Adrenal gland (tissue), 9 donors: ENCODE measurements at regions not wholly inside any gene's neighbourhood (a gene's known extent, or its start where the extent isn't known, plus 50 kb on each side); places are given as distances from the start of the nearest gene placed in this dataset.

ENCODE experiments used
- DNase-seq, 7 donors: peaks; one replicate each; pipeline ENCODE4 v3.0.0-alpha.2; 2019 to 2020
- H3K27ac ChIP-seq, 5 donors: fragments of 200-600 bp; sonication (generic) in 4 of 5; 1 replicate in 3 of 5; 2 replicates in 2 of 5; pipeline versions ENCODE4 v1.5.1 to v1.8.0; 2016 to 2020; ENCODE audit warnings: mild to moderate bottlenecking in 1 of 5
- H3K27me3 ChIP-seq: fragments of 200-600 bp; 2 replicates; pipeline ENCODE4 v1.8.0; 2021
- H3K36me3 ChIP-seq, 2 donors: fragments of 200-600 bp; replicated peaks in 1 of 2; 1 replicate in 1 of 2; 2 replicates in 1 of 2; pipeline versions ENCODE4 v1.5.1 to v1.8.0; 2018 to 2022
- H3K4me1 ChIP-seq, 2 donors: fragments of 200-600 bp; replicated peaks in 1 of 2; 1 replicate in 1 of 2; 2 replicates in 1 of 2; pipeline versions ENCODE4 v1.5.1 to v1.8.0; 2018 to 2021
- H3K4me3 ChIP-seq, 4 donors: fragments of 200-600 bp; sonication (generic) in 3 of 4; one replicate each; pipeline ENCODE4 v1.5.1; 2016 to 2018
- H3K9me3 ChIP-seq, 3 donors: fragments of 200-600 bp; sonication (generic) in 1 of 3; replicated peaks in 1 of 3; 1 replicate in 2 of 3; 2 replicates in 1 of 3; pipeline versions ENCODE4 v1.5.1 to v1.8.0; 2016 to 2021
- POLR2A ChIP-seq, 2 donors: fragments of 450-650 bp; IDR thresholded peaks; one replicate each; pipeline ENCODE4 v1.6.1; 2017; ENCODE audit warnings: antibody characterized with exemption in 2 of 2, mild to moderate bottlenecking in 2 of 2, moderate library complexity in 1 of 2
- WGBS, 4 donors: extraction: QIAGEN DNeasy Blood & Tissue Kit in 2 of 4; methylation state at CpG; one replicate each; pipeline versions ENCODE4 v1.1.5 to v1.1.7; 2013 to 2017; 5-methylcytosine and 5-hydroxymethylcytosine counted together
- intact Hi-C, 2 donors: fragments of 100-400 bp; cut with DNase I; formaldehyde crosslinking; loops; one replicate each; pipeline versions ENCODE4 v1.14.1 to v1.15.0; 2022 to 2023
- TF ChIP-seq, protein P1 (sequence below), 6 experiments: fragments of 450-650 bp in 4 of 6; fragments of 200-600 bp in 2 of 6; sonication (generic) in 1 of 6; IDR thresholded peaks; 1 replicate in 5 of 6; 2 replicates in 1 of 6; pipeline versions ENCODE4 v1.5.1 to v1.8.0; 2016 to 2021; ENCODE audit warnings: antibody characterized with exemption in 6 of 6, mild to moderate bottlenecking in 2 of 6, moderate library complexity in 1 of 6
- donor health status: healthy with polysubstance abuse.
- donor health status: Bipolar disorder and iron deficiency.
- donor health status: DM: yes; HTN: yes; CAD: no.
- donor health status: DM: no; HTN: no; CAD: no.
- donor health status: DM: no; HTN: no; CAD: no.

DNA sequence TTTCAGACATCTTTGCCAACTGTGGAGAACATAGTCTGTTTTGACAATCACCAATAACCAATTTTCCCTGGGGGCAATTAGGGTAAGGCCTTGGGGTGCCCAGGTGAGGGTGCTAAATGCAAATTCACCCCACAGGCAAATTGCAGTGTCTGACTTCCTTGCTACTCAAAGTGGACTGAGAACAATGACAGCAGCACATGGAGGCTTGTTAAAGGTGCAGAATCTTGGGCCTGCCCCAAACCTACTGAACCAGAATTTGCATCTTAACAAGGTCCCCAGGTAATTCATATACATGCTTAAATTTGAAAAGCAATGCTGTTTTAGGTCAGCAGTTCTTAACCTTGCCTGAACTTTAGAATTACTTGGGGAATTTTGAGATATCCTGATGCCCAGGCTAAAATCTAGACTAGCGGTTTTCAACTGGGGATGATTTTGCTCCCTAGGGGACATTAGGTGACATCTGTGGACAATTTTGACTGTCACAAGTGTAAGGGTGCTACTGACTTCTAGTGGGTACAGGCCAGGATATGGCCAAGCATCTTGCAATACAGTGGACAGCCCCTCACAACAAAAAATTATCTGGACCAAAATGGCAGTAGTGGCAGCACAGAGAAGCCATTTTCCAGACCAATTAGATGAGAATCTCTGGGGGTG, 80.2 kb upstream of the GCFC2 start:
- Histone ChIP-seq H3K9me3 (no peaks in the 10 kb centered on the region), H3K4me3 (no peak overlapping the region), H3K4me1 (no peaks in the 10 kb centered on the region), H3K27ac (no peak overlapping the region), H3K27me3 (no peaks in the 10 kb centered on the region), H3K36me3 (no peaks in the 10 kb centered on the region)
- DNase-seq = no peak
- 90 to 100% (median 96%) methylated on average over 1 of the region's 1 CpG for WGBS, 4 donors
- intact Hi-C loops = no loop called here
- TF ChIP-seq POLR2A (IDR thresholded peaks at IDR 0.05) = no peak
- TF ChIP-seq, protein P1, sequence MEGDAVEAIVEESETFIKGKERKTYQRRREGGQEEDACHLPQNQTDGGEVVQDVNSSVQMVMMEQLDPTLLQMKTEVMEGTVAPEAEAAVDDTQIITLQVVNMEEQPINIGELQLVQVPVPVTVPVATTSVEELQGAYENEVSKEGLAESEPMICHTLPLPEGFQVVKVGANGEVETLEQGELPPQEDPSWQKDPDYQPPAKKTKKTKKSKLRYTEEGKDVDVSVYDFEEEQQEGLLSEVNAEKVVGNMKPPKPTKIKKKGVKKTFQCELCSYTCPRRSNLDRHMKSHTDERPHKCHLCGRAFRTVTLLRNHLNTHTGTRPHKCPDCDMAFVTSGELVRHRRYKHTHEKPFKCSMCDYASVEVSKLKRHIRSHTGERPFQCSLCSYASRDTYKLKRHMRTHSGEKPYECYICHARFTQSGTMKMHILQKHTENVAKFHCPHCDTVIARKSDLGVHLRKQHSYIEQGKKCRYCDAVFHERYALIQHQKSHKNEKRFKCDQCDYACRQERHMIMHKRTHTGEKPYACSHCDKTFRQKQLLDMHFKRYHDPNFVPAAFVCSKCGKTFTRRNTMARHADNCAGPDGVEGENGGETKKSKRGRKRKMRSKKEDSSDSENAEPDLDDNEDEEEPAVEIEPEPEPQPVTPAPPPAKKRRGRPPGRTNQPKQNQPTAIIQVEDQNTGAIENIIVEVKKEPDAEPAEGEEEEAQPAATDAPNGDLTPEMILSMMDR (IDR thresholded peaks at IDR 0.05) = no peak

DNA sequence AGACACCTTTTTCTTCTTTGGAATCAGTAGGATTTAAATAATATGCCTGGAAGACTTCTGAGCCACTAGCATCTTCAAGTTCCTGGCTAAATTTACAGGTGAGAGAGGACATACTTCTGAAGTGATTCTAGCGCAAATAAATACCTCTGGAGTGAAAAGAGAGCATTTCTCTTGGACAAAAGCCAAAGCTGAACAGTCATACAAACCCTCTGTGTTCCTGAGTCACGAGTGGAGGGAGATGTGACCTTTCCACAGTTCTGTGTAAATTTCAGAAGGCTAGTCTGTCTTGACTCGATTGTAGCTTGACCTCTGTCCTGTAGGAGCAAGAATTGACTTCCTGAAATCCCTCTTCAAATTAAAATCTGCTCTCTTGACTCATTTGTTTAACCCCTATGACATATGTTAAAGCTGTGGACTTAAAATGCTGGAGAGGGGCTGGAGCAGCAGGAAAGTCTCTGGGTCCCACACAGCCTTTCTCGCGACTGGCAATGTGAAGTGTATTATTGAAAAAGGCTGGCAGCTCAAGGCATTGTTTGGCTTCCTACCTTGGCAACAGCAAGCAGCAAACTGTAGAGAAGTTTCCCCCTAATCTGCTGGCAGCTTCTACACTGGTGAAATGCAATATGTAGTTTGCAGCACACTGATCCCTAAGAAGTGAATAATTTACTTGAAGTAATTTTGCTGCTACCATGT, 79.6 kb upstream of the GCFC2 start:
- no peaks in the 10 kb centered on the region for H3K27me3 ChIP-seq
- no peak for DNase-seq
- H3K27ac ChIP-seq = no peak overlapping the region
- no peak overlapping the region for H3K4me3 ChIP-seq
- H3K9me3 ChIP-seq = no peaks in the 10 kb centered on the region
- 48 to 55% (median 52%) methylated on average over 5 of the region's 5 CpGs for WGBS, 4 donors
- no peaks in the 10 kb centered on the region for H3K36me3 ChIP-seq
- H3K4me1 ChIP-seq = no peaks in the 10 kb centered on the region
- TF ChIP-seq POLR2A (IDR thresholded peaks at IDR 0.05) = no peak
- TF ChIP-seq, protein P1 (IDR thresholded peaks at IDR 0.05) = no peak
- intact Hi-C loops = no loop called here

DNA sequence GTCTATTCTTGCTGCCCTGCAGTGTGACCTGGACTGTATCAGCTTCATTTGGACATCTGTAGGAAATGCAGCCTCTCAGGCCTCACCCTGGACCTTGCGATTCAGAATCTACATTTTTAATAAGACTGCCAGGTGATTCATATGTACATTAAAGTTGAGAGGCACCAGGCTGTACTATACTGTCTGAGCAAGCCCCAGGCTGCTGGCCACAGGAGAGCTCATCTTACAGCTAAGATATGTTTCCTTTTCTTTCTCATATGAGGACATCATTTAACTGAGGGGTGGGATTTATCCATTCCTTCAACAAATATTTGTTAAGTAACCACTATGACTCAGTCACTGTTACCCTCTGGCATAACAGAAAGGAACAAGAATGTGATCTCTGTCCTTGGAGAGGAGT, 78.2 kb upstream of the GCFC2 start:
- Histone ChIP-seq H3K4me1 (no peaks in the 10 kb centered on the region), H3K9me3 (no peaks in the 10 kb centered on the region), H3K36me3 (no peaks in the 10 kb centered on the region), H3K27me3 (no peaks in the 10 kb centered on the region), H3K4me3 (no peak overlapping the region), H3K27ac (no peak overlapping the region)
- TF ChIP-seq, protein P1 (IDR thresholded peaks at IDR 0.05) = no peak
- no peak for TF ChIP-seq POLR2A (IDR thresholded peaks at IDR 0.05)
- DNase-seq = no peak
- intact Hi-C loops = loop anchor here in 1 of 2 donors (10.0 kb wide), 1 partner anchor 806 kb away; no protein-coding TSS in a partner anchor
- 87 to 100% (median 90%) methylated on average over 1 of the region's 1 CpG for WGBS, 4 donors

DNA sequence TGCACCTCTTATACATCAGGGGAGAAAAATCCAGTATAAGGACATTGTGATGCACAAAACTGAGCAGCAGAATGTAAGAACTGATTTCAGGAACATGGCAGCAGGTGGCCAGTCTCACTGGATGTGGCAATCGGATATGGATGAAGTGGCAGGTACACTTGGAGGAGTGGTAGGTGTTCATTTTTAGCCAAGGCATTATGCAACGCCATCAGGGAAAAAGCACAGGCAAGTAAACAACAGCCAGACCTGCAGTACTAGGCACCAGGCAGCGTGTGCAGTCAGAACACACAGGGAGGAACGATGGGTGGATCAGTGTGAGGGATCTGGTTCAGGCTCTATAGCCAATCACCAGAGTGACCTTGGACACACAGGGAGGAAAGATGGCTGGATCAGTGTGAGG, 77.4 kb upstream of the GCFC2 start:
- no peaks in the 10 kb centered on the region for H3K27me3 ChIP-seq
- 72 to 86% (median 79%) methylated on average over 4 of the region's 4 CpGs for WGBS, 4 donors
- intact Hi-C loops = loop anchor here in 1 of 2 donors (10.0 kb wide), 1 partner anchor 807 kb away; no protein-coding TSS in a partner anchor
- TF ChIP-seq, protein P1 (IDR thresholded peaks at IDR 0.05) = no peak
- no peak for TF ChIP-seq POLR2A (IDR thresholded peaks at IDR 0.05)
- H3K9me3 ChIP-seq = no peaks in the 10 kb centered on the region
- DNase-seq = no peak
- no peak overlapping the region for H3K27ac ChIP-seq
- no peak overlapping the region for H3K4me3 ChIP-seq
- H3K4me1 ChIP-seq = no peaks in the 10 kb centered on the region
- H3K36me3 ChIP-seq = no peaks in the 10 kb centered on the region
